DMS114 treated with DMSO at 0.1 percent for 48 hours (cell line): ENCODE measurements at regions not wholly inside any gene's neighbourhood (a gene's known extent, or its start where the extent isn't known, plus 50 kb on each side); places are given as distances from the start of the nearest gene placed in this dataset.
"Not testable (repeated sequence)": the region's sequence is repeated elsewhere in the genome, so short reads cannot be mapped to it uniquely, and the experiment has no call there.

ENCODE experiments used
- DNase-seq: peaks from one replicate; lab custom pipeline; 2025; ENCODE audit not compliant: unreplicated experiment; lab: John Stamatoyannopoulos, UW

DNA sequence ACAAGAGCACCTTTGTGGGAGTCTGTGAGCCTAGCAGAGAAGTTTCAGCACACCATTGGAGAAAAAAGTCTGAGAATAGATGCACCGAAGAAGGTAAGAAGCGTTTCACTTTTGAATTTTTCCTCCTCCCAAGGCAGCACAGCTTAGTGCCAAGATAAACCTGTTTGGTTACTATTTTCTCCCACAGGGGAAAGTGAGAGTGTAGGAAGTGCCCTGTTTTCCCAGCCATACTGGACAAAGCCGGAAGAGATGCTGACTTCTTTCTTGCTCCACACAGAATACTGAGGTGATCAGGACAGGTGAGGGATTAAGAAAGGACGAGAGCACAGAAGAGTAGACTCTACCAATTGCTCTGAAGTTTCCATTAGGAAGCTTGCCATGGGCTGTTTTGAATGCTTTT is 1011.0 kb upstream of the MIR17HG start:
- DNase-seq = no peak

GRCh38 chr13:90341348-90341747 is 1006.1 kb upstream of the MIR17HG start:
- DNase-seq = not testable (repeated sequence)

DNA sequence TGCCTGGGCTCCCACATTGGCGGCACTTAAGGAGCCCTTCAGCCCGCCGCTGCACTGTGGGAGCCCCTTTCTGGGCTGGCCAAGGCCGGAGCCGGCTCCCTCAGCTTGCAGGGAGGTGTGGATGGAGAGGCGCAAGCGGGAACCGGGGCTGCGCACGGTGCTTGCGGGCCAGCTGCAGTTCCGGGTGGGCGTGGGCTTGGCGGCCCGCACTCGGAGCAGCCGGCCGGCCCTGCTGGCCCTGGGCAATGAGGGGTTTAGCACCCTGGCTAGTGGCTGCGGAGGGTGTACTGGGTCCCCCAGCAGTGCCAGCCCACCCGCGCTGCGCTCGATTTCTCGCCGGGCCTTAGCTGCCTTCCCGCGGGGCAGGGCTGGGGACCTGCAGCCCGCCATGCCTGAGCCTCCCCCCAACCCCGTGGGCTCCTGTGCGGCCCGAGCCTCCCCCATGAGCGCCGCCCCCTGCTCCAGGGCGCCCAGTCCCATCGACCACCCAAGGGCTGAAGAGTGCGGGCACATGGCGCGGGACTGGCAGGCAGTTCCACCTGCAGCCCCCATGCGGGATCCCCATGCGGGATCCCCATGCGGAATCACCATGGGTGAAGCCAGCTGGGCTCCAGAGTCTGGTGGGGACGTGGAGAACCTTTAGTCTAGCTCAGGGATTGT is 998.9 kb upstream of the MIR17HG start:
- not testable (repeated sequence) for DNase-seq

DNA sequence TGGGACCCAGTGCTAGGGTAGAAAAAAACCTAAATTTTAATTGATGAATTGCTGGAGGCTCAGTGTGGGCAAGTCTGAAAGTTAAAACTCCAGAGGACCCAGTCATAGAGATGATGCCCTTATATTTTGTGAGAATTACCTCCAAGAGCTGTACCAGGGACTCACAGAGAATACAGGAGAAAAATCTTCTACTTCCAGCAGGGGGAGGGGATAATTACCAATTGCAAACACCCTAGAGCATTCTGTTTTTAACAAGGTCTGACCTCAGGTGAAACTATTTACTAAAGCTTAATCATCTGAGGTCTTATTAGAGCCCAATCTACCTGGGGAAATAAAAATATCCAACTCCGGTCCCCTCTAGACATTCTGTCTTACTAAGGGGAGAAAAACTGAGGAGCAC is 994.7 kb upstream of the MIR17HG start:
- no peak for DNase-seq

- no peak for DNase-seq
These were observed 992.2 kb upstream of the MIR17HG start for GRCh38 chr13:90355162-90355751.

- DNase-seq = no peak
These were observed 986.7 kb upstream of the MIR17HG start for GRCh38 chr13:90360785-90361184.

- DNase-seq = no peak
These were observed 984.8 kb upstream of the MIR17HG start for GRCh38 chr13:90362707-90363106.

GRCh38 chr13:90365130-90365529 is 982.4 kb upstream of the MIR17HG start:
- no peak for DNase-seq

DNA sequence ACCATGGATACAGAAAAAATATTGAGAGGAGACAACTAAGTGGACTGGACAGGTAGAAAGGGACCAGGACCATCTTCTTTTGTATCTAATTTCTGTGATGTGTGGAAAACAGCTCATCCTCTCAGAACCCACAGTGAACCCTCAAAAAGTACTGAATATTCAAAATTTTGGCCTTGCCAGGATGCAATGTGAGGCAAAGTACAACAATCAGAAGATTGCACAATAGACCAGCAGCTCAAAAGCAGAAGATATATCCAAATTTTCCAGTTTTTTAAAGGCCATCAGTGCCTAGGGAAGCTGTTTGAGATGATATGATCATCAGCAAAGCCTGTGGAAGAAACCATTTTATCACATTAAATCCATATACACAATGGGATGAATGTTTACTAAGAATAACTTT is 973.3 kb upstream of the MIR17HG start:
- DNase-seq = no peak

- DNase-seq = no peak
These were observed 971.6 kb upstream of the MIR17HG start for GRCh38 chr13:90375851-90376250.

GRCh38 chr13:90382425-90382824 is 965.1 kb upstream of the MIR17HG start:
- no peak for DNase-seq

DNA sequence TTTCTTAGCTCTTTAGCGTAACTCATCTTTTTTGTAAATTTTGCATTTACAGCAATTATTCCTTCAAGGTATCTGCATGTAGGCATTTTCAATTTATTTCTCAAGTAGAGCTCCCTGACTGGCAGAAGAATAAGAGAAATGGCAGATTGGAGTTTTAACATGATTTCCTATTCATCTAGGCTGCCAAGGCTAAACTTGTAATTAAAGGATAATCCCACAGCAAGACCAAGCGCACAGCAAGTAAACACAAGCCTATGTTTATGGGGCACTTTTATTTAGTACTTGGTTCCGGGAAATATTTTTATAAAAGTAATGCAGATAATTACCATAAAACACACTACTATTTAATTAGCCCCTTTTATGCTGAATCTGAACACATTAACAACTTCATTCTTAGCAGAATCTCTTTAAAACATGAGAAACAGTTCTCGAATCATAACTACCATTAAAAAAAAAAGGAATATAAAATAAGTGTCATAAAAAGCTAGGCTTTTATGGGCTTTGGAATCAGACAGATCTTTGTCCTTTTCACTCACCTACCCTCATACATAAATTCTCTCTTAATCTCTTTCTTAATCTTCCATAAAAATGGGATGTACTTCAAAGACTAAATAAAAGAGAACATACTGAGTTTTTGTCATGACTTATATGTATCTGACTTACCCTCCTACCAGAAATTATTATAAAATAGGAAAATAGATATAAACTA is 961.6 kb upstream of the MIR17HG start:
- no peak for DNase-seq

DNA sequence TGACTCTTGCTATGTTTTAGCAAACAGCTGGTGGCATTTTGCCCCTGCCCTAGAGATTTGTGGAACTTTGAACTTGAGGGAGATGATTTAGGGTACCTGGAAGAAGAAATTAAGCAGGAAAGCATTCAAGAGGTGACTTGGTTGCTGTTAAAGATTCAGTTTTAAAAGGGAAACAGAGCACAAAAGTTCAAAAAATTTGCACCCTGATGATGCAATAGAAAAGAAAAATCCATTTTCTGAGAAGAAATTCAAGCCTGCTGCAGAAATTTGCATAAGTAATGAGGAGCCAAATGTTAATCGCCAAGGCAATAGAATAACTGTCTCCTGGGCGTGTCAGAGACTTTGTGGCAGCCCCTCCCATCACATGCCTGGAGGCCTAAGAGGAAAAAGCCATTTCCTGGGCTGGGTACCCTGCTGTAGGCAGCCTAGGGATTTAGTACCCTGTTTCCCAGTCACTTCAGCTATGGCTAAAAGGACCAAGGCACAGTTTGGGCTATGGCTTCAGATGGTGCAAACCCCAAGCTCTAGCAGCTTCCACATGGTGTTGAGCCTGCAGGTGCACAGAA is 958.5 kb upstream of the MIR17HG start:
- no peak for DNase-seq

GRCh38 chr13:90389537-90389936 is 958.0 kb upstream of the MIR17HG start:
- no peak for DNase-seq

GRCh38 chr13:90393408-90393807 is 954.1 kb upstream of the MIR17HG start:
- no peak for DNase-seq

GRCh38 chr13:90395348-90395747 is 952.1 kb upstream of the MIR17HG start:
- DNase-seq = no peak

GRCh38 chr13:90395846-90396245 is 951.6 kb upstream of the MIR17HG start:
- no peak for DNase-seq

DNA sequence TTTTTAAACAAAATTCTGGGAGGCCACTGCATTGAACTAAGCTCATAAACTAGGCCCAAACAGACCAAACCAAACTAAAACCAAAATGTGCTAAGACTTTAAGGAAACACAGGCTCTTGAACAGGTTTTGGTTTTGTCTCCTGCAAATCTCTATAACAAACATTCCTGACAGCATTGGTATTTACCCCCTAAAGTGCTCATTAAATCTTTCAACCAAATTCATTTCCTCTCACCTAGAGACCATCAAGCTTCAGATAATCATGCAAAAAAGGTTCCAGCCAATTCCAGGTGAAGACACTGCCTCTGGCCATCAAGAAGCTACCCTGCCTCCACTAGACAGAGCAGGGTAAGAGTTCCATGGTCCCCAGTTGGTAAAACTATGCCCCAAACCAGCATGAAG is 951.2 kb upstream of the MIR17HG start:
- DNase-seq = no peak

DNA sequence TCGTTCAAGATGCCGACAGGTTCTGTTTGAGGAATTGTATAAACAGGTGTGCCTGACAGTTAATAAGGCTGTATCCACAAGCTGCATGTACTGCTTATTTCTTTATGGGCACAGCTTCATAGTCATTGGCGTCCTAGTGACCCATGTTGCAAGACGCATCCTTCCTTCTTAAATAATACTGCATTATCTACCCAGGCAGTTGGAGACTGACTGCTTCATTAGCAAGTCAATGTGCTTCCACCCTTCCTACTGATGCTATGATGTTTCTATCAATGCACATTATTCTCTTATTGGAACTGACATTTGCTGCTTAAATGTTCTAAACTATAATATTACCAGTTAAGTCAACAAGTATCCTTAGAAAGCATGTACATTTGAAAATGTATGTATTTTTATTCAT is 950.0 kb upstream of the MIR17HG start:
- DNase-seq = no peak

DNA sequence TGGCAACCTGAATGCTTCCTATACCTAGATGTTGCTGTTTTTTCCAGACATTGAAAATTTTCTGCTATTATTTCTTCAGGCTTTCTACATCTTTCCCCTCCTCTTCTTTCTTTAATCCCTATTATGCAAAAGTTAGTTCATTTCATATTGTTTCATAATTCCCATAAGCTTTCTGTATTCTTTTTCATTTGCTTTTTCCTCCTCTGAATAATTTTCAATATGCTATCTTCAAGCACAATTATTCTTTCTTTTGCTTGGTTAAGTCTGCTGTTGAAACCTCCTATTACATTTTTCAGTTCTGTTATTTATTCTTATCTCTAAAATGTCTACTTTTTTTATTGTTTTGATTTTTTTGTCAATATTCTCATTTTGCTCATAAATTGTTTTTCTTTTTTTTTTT is 947.1 kb upstream of the MIR17HG start:
- DNase-seq = no peak

- DNase-seq = no peak
These were observed 946.3 kb upstream of the MIR17HG start for GRCh38 chr13:90401150-90401549.

DNA sequence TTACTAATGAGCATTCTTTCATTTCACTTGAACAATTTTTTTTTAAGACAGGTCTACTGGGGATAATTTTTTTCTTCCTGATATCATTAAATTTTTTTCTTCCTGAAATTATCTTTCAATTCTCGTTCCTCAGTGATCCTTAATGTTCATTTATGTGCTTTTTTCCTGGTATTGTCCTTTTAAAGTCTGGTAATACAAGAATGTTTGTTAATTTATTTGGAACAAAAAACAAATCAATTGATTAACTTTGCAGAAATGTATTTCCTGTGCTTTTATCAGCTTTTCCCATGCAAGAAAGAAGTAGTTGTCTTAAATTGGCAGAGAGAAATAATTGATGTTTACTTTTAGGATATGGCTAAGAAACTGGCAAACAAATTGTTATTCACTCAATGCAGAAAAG is 945.4 kb upstream of the MIR17HG start:
- DNase-seq = no peak
